GM23338 (cell line): ENCODE measurements at regions not wholly inside any gene's neighbourhood (a gene's known extent, or its start where the extent isn't known, plus 50 kb on each side); places are given as distances from the start of the nearest gene placed in this dataset.
A peak's percentile ranks its signal among the peaks of the same experiment; 100 is the strongest.

Experiments used
- ATAC-seq: fragments of 200-7000 bp; cut with Tn5 transposase; 3 replicates; pipeline ENCODE4 v1.9.1; 2020
- DNase-seq: peaks from one replicate; pipeline ENCODE4 v3.0.0-alpha.2; 2015; ENCODE audit warnings: low spot score
- H2AFZ ChIP-seq: fragments of 200-600 bp; sonication (generic); 2 replicates; pipeline ENCODE4 v1.8.0; 2016; ENCODE audit warnings: antibody characterized with exemption, mild to moderate bottlenecking, moderate library complexity
- H3F3A ChIP-seq: fragments of 200-600 bp; sonication (generic); replicated peaks from 2 replicates; pipeline ENCODE4 v1.8.0; 2017; ENCODE audit warnings: antibody characterized with exemption, mixed run types, low read depth
- H3K27ac ChIP-seq: fragments of 200-600 bp; sonication (generic); 2 replicates; pipeline ENCODE4 v1.6.1; 2016; ENCODE audit warnings: low read depth
- H3K27me3 ChIP-seq: fragments of 200-600 bp; sonication (generic); 2 replicates; pipeline ENCODE4 v1.8.0; 2016; ENCODE audit warnings: mild to moderate bottlenecking, mixed run types, moderate library complexity; ENCODE audit not compliant: insufficient read depth
- H3K36me3 ChIP-seq: fragments of 200-600 bp; sonication (generic); 2 replicates; pipeline ENCODE4 v1.8.0; 2016; ENCODE audit warnings: mild to moderate bottlenecking; ENCODE audit not compliant: insufficient read depth
- H3K4me1 ChIP-seq: fragments of 200-600 bp; sonication (generic); 2 replicates; pipeline ENCODE4 v1.8.0; 2016; ENCODE audit warnings: mild to moderate bottlenecking, moderate library complexity; ENCODE audit not compliant: insufficient read depth
- H3K4me2 ChIP-seq: fragments of 200-600 bp; sonication (generic); 2 replicates; pipeline ENCODE4 v1.7.1; 2017; ENCODE audit warnings: mixed run types
- H3K4me3 ChIP-seq: fragments of 200-600 bp; sonication (generic); 2 replicates; pipeline ENCODE4 v1.6.1; 2016; ENCODE audit warnings: mixed run types
- H3K79me2 ChIP-seq: fragments of 200-600 bp; sonication (generic); replicated peaks from 2 replicates; pipeline ENCODE4 v1.8.0; 2017; ENCODE audit warnings: mild to moderate bottlenecking; ENCODE audit not compliant: insufficient read depth
- H3K9me2 ChIP-seq: fragments of 200-600 bp; sonication (generic); 2 replicates; pipeline ENCODE4 v1.8.0; 2017; ENCODE audit not compliant: insufficient read depth
- H4K20me1 ChIP-seq: fragments of 200-600 bp; sonication (generic); replicated peaks from 2 replicates; pipeline ENCODE4 v1.8.0; 2017; ENCODE audit warnings: mild to moderate bottlenecking; ENCODE audit not compliant: insufficient read depth
- H3K27ac Mint-ChIP-seq: 2 replicates; pipeline ENCODE4 v1.8.0; 2020; ENCODE audit warnings: inconsistent platforms, mild to moderate bottlenecking, moderate library complexity, mixed read lengths
- H3K27me3 Mint-ChIP-seq: 3 replicates; pipeline ENCODE4 v1.8.0; 2022; ENCODE audit warnings: low read depth, mild to moderate bottlenecking, moderate library complexity, mixed read lengths, inconsistent platforms; ENCODE audit not compliant: insufficient read depth, poor library complexity
- H3K36me3 Mint-ChIP-seq: 3 replicates; pipeline ENCODE4 v1.8.0; 2021; ENCODE audit warnings: low read depth, mild to moderate bottlenecking, inconsistent platforms, moderate library complexity, mixed read lengths
- H3K4me1 Mint-ChIP-seq: 3 replicates; pipeline ENCODE4 v1.8.0; 2020; ENCODE audit warnings: mild to moderate bottlenecking, inconsistent platforms, mixed read lengths
- H3K4me3 Mint-ChIP-seq: 3 replicates; pipeline ENCODE4 v1.8.0; 2021; ENCODE audit warnings: moderate library complexity, mild to moderate bottlenecking, inconsistent platforms, mixed read lengths
- H3K9me3 Mint-ChIP-seq: 3 replicates; pipeline ENCODE4 v1.8.0; 2020; ENCODE audit warnings: moderate library complexity, mild to moderate bottlenecking, inconsistent platforms, mixed read lengths
- CREB1 ChIP-seq: fragments of 250-450 bp; sonication (Bioruptor Pico); IDR thresholded peaks from 2 replicates; pipeline ENCODE4 v1.5.0; 2020; ENCODE audit warnings: low read depth, mild to moderate bottlenecking, moderate library complexity
- CTCF ChIP-seq, 2 experiments: fragments of 200-600 bp in 1 of 2; sonication (generic) in 1 of 2; conservative IDR thresholded peaks; 2 replicates each; pipeline versions ENCODE4 v1.5.1 to v1.6.1; 2016 to 2017; ENCODE audit warnings: antibody characterized with exemption in 2 of 2, low read depth in 2 of 2, mild to moderate bottlenecking in 2 of 2, moderate library complexity in 1 of 2
- ETS1 ChIP-seq: IDR thresholded peaks from 2 replicates; pipeline ENCODE4 v1.6.1; 2016; ENCODE audit warnings: antibody characterized with exemption
- EZH2phosphoT487 ChIP-seq: fragments of 200-600 bp; sonication (generic); IDR thresholded peaks from one replicate; pipeline ENCODE4 v1.8.1; 2018; ENCODE audit warnings: antibody characterized with exemption; ENCODE audit not compliant: unreplicated experiment
- JUNB ChIP-seq: IDR thresholded peaks from one replicate; pipeline ENCODE4 v1.6.1; 2016; ENCODE audit warnings: antibody characterized with exemption; ENCODE audit not compliant: unreplicated experiment
- NANOG ChIP-seq: IDR thresholded peaks from 2 replicates; pipeline ENCODE4 v1.6.1; 2016; ENCODE audit warnings: antibody characterized with exemption, borderline replicate concordance
- REST ChIP-seq: IDR thresholded peaks from one replicate; pipeline ENCODE4 v1.6.1; 2018; ENCODE audit warnings: antibody characterized with exemption; ENCODE audit not compliant: unreplicated experiment
- STAT1 ChIP-seq: IDR thresholded peaks from one replicate; pipeline ENCODE4 v1.6.1; 2016; ENCODE audit warnings: antibody characterized with exemption; ENCODE audit not compliant: unreplicated experiment
- ZNF114 ChIP-seq: fragments of 250-450 bp; sonication (Bioruptor Pico); IDR thresholded peaks from 2 replicates; pipeline ENCODE4 v1.5.0; 2020; ENCODE audit warnings: mild to moderate bottlenecking, moderate library complexity
- ZNF331 ChIP-seq: fragments of 250-450 bp; sonication (Bioruptor Pico); IDR thresholded peaks from 2 replicates; pipeline ENCODE4 v1.5.0; 2020; ENCODE audit warnings: low read depth, mild to moderate bottlenecking, moderate library complexity

GRCh38 chr9:11338130-11338529 is 725.3 kb upstream of the PTPRD start (continued):
- TF ChIP-seq NANOG: no peak
- no peak for TF ChIP-seq EZH2phosphoT487
- TF ChIP-seq ZNF114: no peak
- no peak for TF ChIP-seq ETS1

GRCh38 chr9:11340654-11341053 is 727.9 kb upstream of the PTPRD start:
- H3K9me2 ChIP-seq: no peaks in the 10 kb centered on the region; the same call in 1 of the 2 replicates
- H3K27me3 Mint-ChIP-seq: peaks cover 2% of the 10 kb centered on the region
- ATAC-seq (no peak), DNase-seq (no peak)
- H3K36me3 Mint-ChIP-seq: no peaks in the 10 kb centered on the region
- no peaks in the 10 kb centered on the region for H3K27me3 ChIP-seq
- no peaks in the 10 kb centered on the region for H3F3A ChIP-seq
- H3K4me2 ChIP-seq: no peak overlapping the region
- no peaks in the 10 kb centered on the region for H3K79me2 ChIP-seq
- no peaks in the 10 kb centered on the region for H4K20me1 ChIP-seq
- no peak overlapping the region for H3K27ac Mint-ChIP-seq
- no peaks in the 10 kb centered on the region for H3K4me1 ChIP-seq
- peak overlapping the region; percentile 12; the same call in 1 of the 2 replicates for H2AFZ ChIP-seq
- no peaks in the 10 kb centered on the region for H3K4me1 Mint-ChIP-seq
- no peak overlapping the region for H3K4me3 Mint-ChIP-seq
- TF ChIP-seq CREB1 (CRISPR knock-in tag) (no peak), ZNF331 (CRISPR knock-in tag) (no peak), STAT1 (no peak)
- H3K27ac ChIP-seq: no peak overlapping the region
- H3K4me3 ChIP-seq: no peak overlapping the region
- no peaks in the 10 kb centered on the region for H3K9me3 Mint-ChIP-seq
- no peaks in the 10 kb centered on the region for H3K36me3 ChIP-seq

GRCh38 chr9:11347437-11347836 is 734.6 kb upstream of the PTPRD start:
- no peak overlapping the region for H3K27ac ChIP-seq
- H3K27me3 ChIP-seq: no peaks in the 10 kb centered on the region
- no peaks in the 10 kb centered on the region for H3K79me2 ChIP-seq
- H2AFZ ChIP-seq: no peak overlapping the region
- no peak overlapping the region for H3K4me3 Mint-ChIP-seq
- H3K9me3 Mint-ChIP-seq: peaks cover 22% of the 10 kb centered on the region
- H3K27me3 Mint-ChIP-seq: no peaks in the 10 kb centered on the region
- no peaks in the 10 kb centered on the region for H4K20me1 ChIP-seq
- H3K36me3 ChIP-seq: no peaks in the 10 kb centered on the region
- H3K4me3 ChIP-seq: no peak overlapping the region
- no peaks in the 10 kb centered on the region; the same call in none of the 2 replicates for H3K9me2 ChIP-seq
- H3F3A ChIP-seq: no peaks in the 10 kb centered on the region
- H3K36me3 Mint-ChIP-seq: peaks cover 11% of the 10 kb centered on the region
- no peaks in the 10 kb centered on the region for H3K4me1 ChIP-seq
- H3K4me2 ChIP-seq: no peak overlapping the region
- no peaks in the 10 kb centered on the region for H3K4me1 Mint-ChIP-seq
- DNase-seq (no peak), ATAC-seq (no peak)
- TF ChIP-seq CREB1 (CRISPR knock-in tag) (no peak), REST (no peak), ZNF331 (CRISPR knock-in tag) (no peak), CTCF (conservative IDR thresholded peaks at IDR 0.05; ENCODE audit: low read depth in 2 of 2) (no peak), NANOG (no peak), JUNB (no peak)
- no peak overlapping the region for H3K27ac Mint-ChIP-seq
